Neuronal stem cell (in vitro differentiated cells): ENCODE measurements at regions not wholly inside any gene's neighbourhood (a gene's known extent, or its start where the extent isn't known, plus 50 kb on each side); places are given as distances from the start of the nearest gene placed in this dataset.
A peak's percentile ranks its signal among the peaks of the same experiment; 100 is the strongest.

Source experiments
- DNase-seq: peaks from one replicate; pipeline ENCODE4 v3.0.0-alpha.2; 2013; ENCODE audit warnings: low spot score
- H2AFZ ChIP-seq: one replicate; pipeline ENCODE4 v1.6.1; 2013; ENCODE audit warnings: mild to moderate bottlenecking, low read length, inconsistent platforms
- H2AK5ac ChIP-seq: 2 replicates; pipeline ENCODE4 v1.6.1; 2013; ENCODE audit warnings: low read depth, mild to moderate bottlenecking, inconsistent platforms, low read length, moderate library complexity, mixed read lengths
- H2BK120ac ChIP-seq: 2 replicates; pipeline ENCODE4 v1.6.1; 2013; ENCODE audit warnings: low read depth, mild to moderate bottlenecking, inconsistent platforms, low read length, moderate library complexity, mixed read lengths
- H2BK12ac ChIP-seq: one replicate; pipeline ENCODE4 v1.6.1; 2013; ENCODE audit warnings: low read length, inconsistent platforms
- H2BK15ac ChIP-seq: 2 replicates; pipeline ENCODE4 v1.6.1; 2013; ENCODE audit warnings: mild to moderate bottlenecking, low read length, inconsistent platforms, mixed read lengths
- H2BK5ac ChIP-seq: one replicate; pipeline ENCODE4 v1.6.1; 2013; ENCODE audit warnings: inconsistent platforms, mild to moderate bottlenecking, low read length, moderate library complexity
- H3K14ac ChIP-seq: one replicate; pipeline ENCODE4 v1.6.1; 2013; ENCODE audit warnings: low read length, inconsistent platforms
- H3K18ac ChIP-seq: 2 replicates; pipeline ENCODE4 v1.6.1; 2013; ENCODE audit warnings: low read length, inconsistent platforms
- H3K23ac ChIP-seq: 2 replicates; pipeline ENCODE4 v1.6.1; 2013; ENCODE audit warnings: low read depth, mild to moderate bottlenecking, mixed read lengths, low read length, inconsistent platforms; ENCODE audit not compliant: poor library complexity
- H3K27ac ChIP-seq: replicated peaks from 3 replicates; pipeline ENCODE4 v1.5.1; 2013; ENCODE audit warnings: low read length, inconsistent platforms
- H3K27me3 ChIP-seq, 3 experiments: 2 replicates each; pipeline ENCODE4 v1.6.1; 2013; ENCODE audit warnings: low read length in 3 of 3, mild to moderate bottlenecking in 2 of 3, inconsistent platforms in 1 of 3, low read depth in 1 of 3, mixed read lengths in 1 of 3, moderate library complexity in 1 of 3; ENCODE audit not compliant: control insufficient read depth in 3 of 3, insufficient read depth in 3 of 3
- H3K36me3 ChIP-seq, 2 donors: replicated peaks in 1 of 2; 2 replicates each; pipeline ENCODE4 v1.6.1; 2013; ENCODE audit warnings: low read length in 2 of 2; ENCODE audit not compliant: control insufficient read depth in 2 of 2, insufficient read depth in 2 of 2
- H3K4ac ChIP-seq: 2 replicates; pipeline ENCODE4 v1.6.1; 2013; ENCODE audit warnings: inconsistent platforms, mild to moderate bottlenecking, low read length, moderate library complexity
- H3K4me1 ChIP-seq, 2 donors: 1 replicate in 1 of 2; 2 replicates in 1 of 2; pipeline ENCODE4 v1.6.1; 2013; ENCODE audit warnings: low read length in 2 of 2, low read depth in 1 of 2; ENCODE audit not compliant: control insufficient read depth in 2 of 2, insufficient read depth in 1 of 2
- H3K4me2 ChIP-seq: one replicate; pipeline ENCODE4 v1.6.1; 2013; ENCODE audit warnings: mild to moderate bottlenecking, low read length, inconsistent platforms; ENCODE audit not compliant: insufficient read depth, poor library complexity, severe bottlenecking
- H3K4me3 ChIP-seq, 2 donors: 2 replicates each; pipeline ENCODE4 v1.5.1; 2013; ENCODE audit warnings: low read length in 2 of 2, mild to moderate bottlenecking in 2 of 2, inconsistent platforms in 1 of 2, moderate library complexity in 1 of 2
- H3K79me1 ChIP-seq: one replicate; pipeline ENCODE4 v1.6.1; 2013; ENCODE audit warnings: low read depth, mild to moderate bottlenecking, inconsistent platforms, low read length, moderate library complexity
- H3K9ac ChIP-seq: one replicate; pipeline ENCODE4 v1.6.1; 2013; ENCODE audit warnings: mild to moderate bottlenecking, low read depth, low read length, inconsistent platforms; ENCODE audit not compliant: poor library complexity
- H3K9me3 ChIP-seq, 2 donors: replicated peaks in 1 of 2; 2 replicates each; pipeline versions ENCODE3 to v1.6.1; 2013; ENCODE audit warnings: low read length in 2 of 2, mild to moderate bottlenecking in 2 of 2, inconsistent platforms in 1 of 2, low read depth in 1 of 2, mixed read lengths in 1 of 2, moderate library complexity in 1 of 2; ENCODE audit not compliant: control insufficient read depth in 2 of 2, insufficient read depth in 1 of 2
- H4K8ac ChIP-seq: one replicate; pipeline ENCODE4 v1.6.1; 2013; ENCODE audit warnings: low read depth, mild to moderate bottlenecking, inconsistent platforms, low read length, moderate library complexity
- H4K91ac ChIP-seq: one replicate; pipeline ENCODE4 v1.6.1; 2013; ENCODE audit warnings: low read length, low read depth, mild to moderate bottlenecking, inconsistent platforms; ENCODE audit not compliant: poor library complexity
- WGBS, 2 donors: extraction: QIAGEN DNeasy Blood & Tissue Kit; methylation state at CpG; one replicate each; pipeline ENCODE4 v1.1.7; 2013; ENCODE audit warnings: missing lambda C conversion rate in 2 of 2, mixed read lengths in 1 of 2; ENCODE audit not compliant: insufficient read length in 2 of 2, insufficient replicate concordance in 1 of 2; ENCODE audit errors: extremely low coverage in 2 of 2; 5-methylcytosine and 5-hydroxymethylcytosine counted together

- no peak overlapping the region for H3K23ac ChIP-seq
- H3K27me3 ChIP-seq: peaks cover 0 to 16% (median 0%) of the 10 kb centered on the region in 3 experiments
- H2BK120ac ChIP-seq: no peak overlapping the region
- no CpG with 5 or more reads among the region's 15 CpGs for WGBS, 2 donors
- no peak for DNase-seq
- H4K8ac ChIP-seq: no peak overlapping the region
- no peak overlapping the region for H3K9ac ChIP-seq
- no peak overlapping the region for H3K27ac ChIP-seq
- no peak overlapping the region for H3K4me3 ChIP-seq
- no peak overlapping the region for H2AK5ac ChIP-seq
- no peaks in the 10 kb centered on the region for H3K36me3 ChIP-seq
- H2BK5ac ChIP-seq: no peak overlapping the region
- H4K91ac ChIP-seq: no peak overlapping the region
- no peak overlapping the region for H3K4me2 ChIP-seq
- H3K4me1 ChIP-seq: peaks cover 9% of the 10 kb centered on the region in 2 donors
- H3K79me1 ChIP-seq: no peaks in the 10 kb centered on the region
- H2BK15ac ChIP-seq: no peak overlapping the region
- no peak overlapping the region for H3K14ac ChIP-seq
- no peak overlapping the region for H3K18ac ChIP-seq
- H2BK12ac ChIP-seq: no peak overlapping the region
- no peak overlapping the region for H2AFZ ChIP-seq
- H3K9me3 ChIP-seq: no peaks in the 10 kb centered on the region
- no peak overlapping the region for H3K4ac ChIP-seq
Observed at GRCh38 chr5:3199962-3200755, 395.5 kb upstream of the IRX1 start.

- H3K18ac ChIP-seq: no peak overlapping the region
- H3K36me3 ChIP-seq: no peaks in the 10 kb centered on the region
- peaks cover 17 to 22% of the 10 kb centered on the region in 2 donors for H3K4me1 ChIP-seq
- no peak overlapping the region for H3K27ac ChIP-seq
- H2AFZ ChIP-seq: peak overlapping the region; percentile 85
- H2BK12ac ChIP-seq: no peak overlapping the region
- peak overlapping the region in 1 of 2 donors; percentile 27 for H3K4me3 ChIP-seq
- no peak overlapping the region for H4K8ac ChIP-seq
- H3K9ac ChIP-seq: no peak overlapping the region
- no peak overlapping the region for H2AK5ac ChIP-seq
- no peak overlapping the region for H3K23ac ChIP-seq
- no peak overlapping the region for H2BK120ac ChIP-seq
- peaks cover 0 to 16% (median 0%) of the 10 kb centered on the region in 3 experiments for H3K27me3 ChIP-seq
- no peaks in the 10 kb centered on the region for H3K9me3 ChIP-seq
- H4K91ac ChIP-seq: no peak overlapping the region
- peak overlapping the region; percentile 41 for H3K4me2 ChIP-seq
- H3K14ac ChIP-seq: no peak overlapping the region
- no peaks in the 10 kb centered on the region for H3K79me1 ChIP-seq
- no peak overlapping the region for H3K4ac ChIP-seq
- no CpG with 5 or more reads among the region's 7 CpGs for WGBS, 2 donors
- H2BK5ac ChIP-seq: no peak overlapping the region
- H2BK15ac ChIP-seq: no peak overlapping the region
- DNase-seq: no peak
Observed at GRCh38 chr5:3198074-3198449, 397.6 kb upstream of the IRX1 start.

GRCh38 chr5:3197304-3198073 lies 398.1 kb upstream of the IRX1 start:
- Histone ChIP-seq H3K18ac (no peak overlapping the region), H4K8ac (no peak overlapping the region), H3K9me3 (no peaks in the 10 kb centered on the region)

GRCh38 chr5:3195994-3196393 lies 399.6 kb upstream of the IRX1 start:
- no peak overlapping the region for H3K4ac ChIP-seq
- H4K8ac ChIP-seq: no peak overlapping the region
- H3K23ac ChIP-seq: no peak overlapping the region
- H3K4me1 ChIP-seq: peaks cover 17 to 22% of the 10 kb centered on the region in 2 donors
- H3K79me1 ChIP-seq: no peaks in the 10 kb centered on the region
- no peak overlapping the region for H3K14ac ChIP-seq
- no peak overlapping the region for H2BK12ac ChIP-seq
- no peak overlapping the region for H3K18ac ChIP-seq
- H3K9me3 ChIP-seq: no peaks in the 10 kb centered on the region
- H4K91ac ChIP-seq: no peak overlapping the region
- no peaks in the 10 kb centered on the region for H3K36me3 ChIP-seq
- H2BK15ac ChIP-seq: no peak overlapping the region
- H3K9ac ChIP-seq: no peak overlapping the region
- no peak overlapping the region for H2BK120ac ChIP-seq
- WGBS, 2 donors: no CpG with 5 or more reads among the region's 8 CpGs
- H2AFZ ChIP-seq: no peak overlapping the region
- H3K27me3 ChIP-seq: peaks cover 0 to 11% (median 0%) of the 10 kb centered on the region in 3 experiments
- H3K27ac ChIP-seq: no peak overlapping the region
- H3K4me3 ChIP-seq: no peak overlapping the region
- H2BK5ac ChIP-seq: no peak overlapping the region
- DNase-seq: no peak
- no peak overlapping the region for H2AK5ac ChIP-seq
- H3K4me2 ChIP-seq: no peak overlapping the region

More at GRCh38 chr5:3197304-3198073, 398.1 kb upstream of the IRX1 start:
- Histone ChIP-seq H2AK5ac (no peak overlapping the region), H3K4me2 (peak overlapping the region; percentile 41), H2BK12ac (no peak overlapping the region), H3K9ac (no peak overlapping the region), H2BK15ac (no peak overlapping the region), H2BK5ac (no peak overlapping the region), H3K4me1 (peaks cover 17 to 22% of the 10 kb centered on the region in 2 donors), H3K27me3 (peaks cover 0 to 16% (median 0%) of the 10 kb centered on the region in 3 experiments), H2AFZ (peak overlapping the region; percentile 85), H4K91ac (no peak overlapping the region), H3K14ac (no peak overlapping the region), H3K4ac (no peak overlapping the region), H3K4me3 (peak overlapping the region in 1 of 2 donors; percentile 27), H3K36me3 (no peaks in the 10 kb centered on the region), H2BK120ac (no peak overlapping the region), H3K23ac (no peak overlapping the region), H3K27ac (no peak overlapping the region), H3K79me1 (no peaks in the 10 kb centered on the region)
- DNase-seq: peak; percentile 68
- WGBS, 2 donors: no CpG with 5 or more reads among the region's 29 CpGs
